OCI-LY3 (cell line): ENCODE measurements at regions not wholly inside any gene's neighbourhood (a gene's known extent, or its start where the extent isn't known, plus 50 kb on each side); places are given as distances from the start of the nearest gene placed in this dataset.

Source experiments
- EZH2phosphoT487 ChIP-seq: fragments of 200-600 bp; shearing (Covaris generic); IDR thresholded peaks from 2 replicates; pipeline ENCODE4 v1.6.1; 2018; ENCODE audit warnings: antibody characterized with exemption, mixed run types, low read depth
- TF ChIP-seq, protein P1 (sequence below): fragments of 200-600, 300-600 bp; sonication (generic); IDR thresholded peaks from 2 replicates; pipeline ENCODE4 v1.5.1; 2014; ENCODE audit warnings: antibody characterized with exemption, low read length, low read depth

DNA sequence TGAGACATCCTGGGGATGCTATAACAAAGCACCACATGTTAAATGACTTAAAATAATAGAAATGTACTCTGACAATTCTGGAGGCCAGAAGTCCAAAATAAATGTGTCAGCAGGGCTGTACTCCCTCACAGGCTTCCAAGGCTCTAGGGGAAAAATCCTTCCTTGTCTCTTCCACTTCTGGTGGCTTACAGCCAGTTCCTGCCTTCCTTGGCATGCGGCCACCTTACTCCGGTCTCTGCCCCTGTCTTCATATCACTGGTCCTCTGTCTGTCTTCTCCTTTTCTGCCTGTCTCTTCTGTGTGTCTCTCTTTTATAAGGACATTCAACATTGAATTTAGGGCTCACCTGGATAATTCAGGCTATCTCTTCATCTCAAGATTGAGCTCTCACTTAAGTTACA is 155.3 kb upstream of the SYNCRIP start:
- TF ChIP-seq, protein P1, sequence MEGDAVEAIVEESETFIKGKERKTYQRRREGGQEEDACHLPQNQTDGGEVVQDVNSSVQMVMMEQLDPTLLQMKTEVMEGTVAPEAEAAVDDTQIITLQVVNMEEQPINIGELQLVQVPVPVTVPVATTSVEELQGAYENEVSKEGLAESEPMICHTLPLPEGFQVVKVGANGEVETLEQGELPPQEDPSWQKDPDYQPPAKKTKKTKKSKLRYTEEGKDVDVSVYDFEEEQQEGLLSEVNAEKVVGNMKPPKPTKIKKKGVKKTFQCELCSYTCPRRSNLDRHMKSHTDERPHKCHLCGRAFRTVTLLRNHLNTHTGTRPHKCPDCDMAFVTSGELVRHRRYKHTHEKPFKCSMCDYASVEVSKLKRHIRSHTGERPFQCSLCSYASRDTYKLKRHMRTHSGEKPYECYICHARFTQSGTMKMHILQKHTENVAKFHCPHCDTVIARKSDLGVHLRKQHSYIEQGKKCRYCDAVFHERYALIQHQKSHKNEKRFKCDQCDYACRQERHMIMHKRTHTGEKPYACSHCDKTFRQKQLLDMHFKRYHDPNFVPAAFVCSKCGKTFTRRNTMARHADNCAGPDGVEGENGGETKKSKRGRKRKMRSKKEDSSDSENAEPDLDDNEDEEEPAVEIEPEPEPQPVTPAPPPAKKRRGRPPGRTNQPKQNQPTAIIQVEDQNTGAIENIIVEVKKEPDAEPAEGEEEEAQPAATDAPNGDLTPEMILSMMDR: no peak
- TF ChIP-seq EZH2phosphoT487: no peak
